ENCODE measurements at regions not wholly inside any gene's neighbourhood (a gene's known extent, or its start where the extent isn't known, plus 50 kb on each side); places are given as distances from the start of the nearest gene placed in this dataset.
A peak's percentile ranks its signal among the peaks of the same experiment; 100 is the strongest.

DNA sequence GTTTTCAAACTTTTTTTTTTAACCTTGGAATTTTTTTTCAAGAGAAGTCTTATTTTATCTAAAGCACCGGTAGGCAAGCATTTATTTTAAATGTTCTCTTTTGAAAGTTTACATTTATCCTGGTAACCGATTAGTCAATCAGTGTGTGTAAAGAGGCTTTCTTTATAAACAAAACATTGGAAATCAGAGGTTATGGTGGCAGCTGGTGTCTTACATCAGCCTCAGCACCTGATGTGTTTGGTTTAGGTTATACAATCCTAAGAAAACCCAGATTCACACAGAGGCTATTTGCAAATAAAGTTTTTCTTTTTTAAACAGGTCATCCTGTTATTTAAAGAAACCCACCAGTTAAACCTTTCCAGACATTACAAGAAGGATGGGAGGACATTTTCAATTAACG, 173.3 kb upstream of the GDNF start:
- TF ChIP-seq CTCF (IDR thresholded peaks at IDR 0.05) (no peak), EP300 (IDR thresholded peaks at IDR 0.05) (no peak), POLR2AphosphoS5 (IDR thresholded peaks at IDR 0.05) (no peak), POLR2A (IDR thresholded peaks at IDR 0.05; ENCODE audit: low read depth) (no peak)
- no peak overlapping the region for H3K4me3 ChIP-seq
- intact Hi-C loops (cut with DNase I) = no loop called here
- WGBS = 47% methylated on average over 3 of the region's 3 CpGs
- DNase-seq (ENCODE audit: extremely low spot score) = no peak
- no peak overlapping the region for H3K27ac ChIP-seq (replicated peaks in 1 of 4)
- H3K4me1 ChIP-seq = no peaks in the 10 kb centered on the region
- no peaks in the 10 kb centered on the region for H3K27me3 ChIP-seq
- no peaks in the 10 kb centered on the region for H3K36me3 ChIP-seq
- no peaks in the 10 kb centered on the region for H3K9me3 ChIP-seq

GRCh38 chr5:38011668-38012188, 171.9 kb upstream of the GDNF start:
- no peaks in the 10 kb centered on the region for H3K27me3 ChIP-seq
- intact Hi-C loops (cut with DNase I) = no loop called here
- DNase-seq (ENCODE audit: extremely low spot score) = peak; percentile 45
- no peak overlapping the region for H3K27ac ChIP-seq (replicated peaks in 1 of 4)
- TF ChIP-seq EP300 (IDR thresholded peaks at IDR 0.05) (no peak), CTCF (IDR thresholded peaks at IDR 0.05) (no peak), POLR2A (IDR thresholded peaks at IDR 0.05; ENCODE audit: low read depth) (no peak), POLR2AphosphoS5 (IDR thresholded peaks at IDR 0.05) (no peak)
- no peaks in the 10 kb centered on the region for H3K4me1 ChIP-seq
- no peak overlapping the region for H3K4me3 ChIP-seq
- H3K9me3 ChIP-seq = no peaks in the 10 kb centered on the region
- 84% methylated on average over 3 of the region's 3 CpGs for WGBS
- H3K36me3 ChIP-seq = no peaks in the 10 kb centered on the region

GRCh38 chr5:38009749-38010358, 170.0 kb upstream of the GDNF start:
- intact Hi-C loops (cut with DNase I) = no loop called here
- Histone ChIP-seq H3K4me1 (no peaks in the 10 kb centered on the region), H3K4me3 (no peak overlapping the region), H3K27ac (replicated peaks in 1 of 4) (no peak overlapping the region), H3K36me3 (no peaks in the 10 kb centered on the region), H3K9me3 (no peaks in the 10 kb centered on the region), H3K27me3 (no peaks in the 10 kb centered on the region)
- DNase-seq (ENCODE audit: extremely low spot score) = peak; percentile 79
- TF ChIP-seq POLR2AphosphoS5 (IDR thresholded peaks at IDR 0.05) (no peak), CTCF (IDR thresholded peaks at IDR 0.05) (no peak), POLR2A (IDR thresholded peaks at IDR 0.05; ENCODE audit: low read depth) (no peak), EP300 (IDR thresholded peaks at IDR 0.05) (no peak)
- WGBS = 83% methylated on average over 2 of the region's 2 CpGs

- Histone ChIP-seq H3K9me3 (no peaks in the 10 kb centered on the region), H3K4me1 (no peaks in the 10 kb centered on the region), H3K27ac (replicated peaks in 1 of 4) (no peak overlapping the region), H3K27me3 (no peaks in the 10 kb centered on the region), H3K36me3 (no peaks in the 10 kb centered on the region), H3K4me3 (no peak overlapping the region)
- 64% methylated on average over 1 of the region's 1 CpG for WGBS
- intact Hi-C loops (cut with DNase I) = no loop called here
- TF ChIP-seq POLR2AphosphoS5 (IDR thresholded peaks at IDR 0.05) = no peak
- no peak for TF ChIP-seq POLR2A (IDR thresholded peaks at IDR 0.05; ENCODE audit: low read depth)
- no peak for TF ChIP-seq EP300 (IDR thresholded peaks at IDR 0.05)
- TF ChIP-seq CTCF (IDR thresholded peaks at IDR 0.05) = no peak
- no peak for DNase-seq (ENCODE audit: extremely low spot score)
These were observed 168.4 kb upstream of the GDNF start for GRCh38 chr5:38008198-38008597.

GRCh38 chr5:37999593-37999992, 159.8 kb upstream of the GDNF start:
- no peaks in the 10 kb centered on the region for H3K4me1 ChIP-seq
- no peaks in the 10 kb centered on the region for H3K9me3 ChIP-seq
- no peaks in the 10 kb centered on the region for H3K27me3 ChIP-seq
- H3K36me3 ChIP-seq = no peaks in the 10 kb centered on the region
- no peak overlapping the region for H3K4me3 ChIP-seq
- WGBS = 90% methylated on average over 1 of the region's 1 CpG
- TF ChIP-seq CTCF (IDR thresholded peaks at IDR 0.05) = no peak
- DNase-seq (ENCODE audit: extremely low spot score) = peak; percentile 50
- no peak overlapping the region for H3K27ac ChIP-seq (replicated peaks in 1 of 4)
- intact Hi-C loops (cut with DNase I) = no loop called here
